ENCODE measurements at regions not wholly inside any gene's neighbourhood (a gene's known extent, or its start where the extent isn't known, plus 50 kb on each side); places are given as distances from the start of the nearest gene placed in this dataset.

- Mint-ChIP-seq H3K27ac (no peak overlapping the region), H3K9me3 (no peaks in the 10 kb centered on the region), H3K36me3 (no peaks in the 10 kb centered on the region), H3K4me3 (peak overlapping the region; percentile 54), H3K4me1 (peaks cover 26% of the 10 kb centered on the region), H3K27me3 (ENCODE audit: low read depth) (peaks cover 13% of the 10 kb centered on the region)
- DNase-seq (ENCODE audit: low spot score) (peak; percentile 80), ATAC-seq (peak; percentile 63)
- TF ChIP-seq ELF4 (CRISPR knock-in tag; IDR thresholded peaks at IDR 0.05; ENCODE audit: low read depth) (no peak), ZNF263 (CRISPR knock-in tag; IDR thresholded peaks at IDR 0.05; ENCODE audit: low read depth) (peak; percentile 80)
- TF ChIP-seq, protein P1, sequence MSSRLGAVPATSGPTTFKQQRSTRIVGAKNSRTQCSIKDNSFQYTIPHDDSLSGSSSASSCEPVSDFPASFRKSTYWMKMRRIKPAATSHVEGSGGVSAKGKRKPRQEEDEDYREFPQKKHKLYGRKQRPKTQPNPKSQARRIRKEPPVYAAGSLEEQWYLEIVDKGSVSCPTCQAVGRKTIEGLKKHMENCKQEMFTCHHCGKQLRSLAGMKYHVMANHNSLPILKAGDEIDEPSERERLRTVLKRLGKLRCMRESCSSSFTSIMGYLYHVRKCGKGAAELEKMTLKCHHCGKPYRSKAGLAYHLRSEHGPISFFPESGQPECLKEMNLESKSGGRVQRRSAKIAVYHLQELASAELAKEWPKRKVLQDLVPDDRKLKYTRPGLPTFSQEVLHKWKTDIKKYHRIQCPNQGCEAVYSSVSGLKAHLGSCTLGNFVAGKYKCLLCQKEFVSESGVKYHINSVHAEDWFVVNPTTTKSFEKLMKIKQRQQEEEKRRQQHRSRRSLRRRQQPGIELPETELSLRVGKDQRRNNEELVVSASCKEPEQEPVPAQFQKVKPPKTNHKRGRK (CRISPR knock-in tag; IDR thresholded peaks at IDR 0.05; ENCODE audit: borderline replicate concordance), result no peak
- CTCF ChIA-PET, result interaction anchor here (0.6 to 5.6 kb wide), 20 partner anchors 9 to 499 kb away, joined by 3 to 145 read pairs (median 4); partner anchors contain the start of genes ACOT11 and SSBP3
- POLR2A ChIA-PET, result interaction anchor here (0.9 to 7.7 kb wide), 3 partner anchors 10 to 88 kb away, joined by 3 to 127 read pairs (median 4); partner anchors contain the start of gene SSBP3
Measured at GRCh38 chr1:54490361-54491248, 57.4 kb upstream of the ACOT11 start.

- Mint-ChIP-seq H3K4me3 (peak overlapping the region; percentile 81; the same call in 1 of the 2 replicates), H3K36me3 (no peaks in the 10 kb centered on the region), H3K4me1 (peaks cover 29% of the 10 kb centered on the region), H3K27ac (no peak overlapping the region), H3K9me3 (no peaks in the 10 kb centered on the region), H3K27me3 (ENCODE audit: low read depth) (peaks cover 13% of the 10 kb centered on the region)
- DNase-seq (ENCODE audit: low spot score), result no peak
- CTCF ChIA-PET, result interaction anchor here (0.5 to 5.6 kb wide), 57 partner anchors 9 to 532 kb away, joined by 3 to 145 read pairs (median 4); partner anchors contain the start of genes ACOT11, CYB5RL, MRPL37 and SSBP3
- TF ChIP-seq HMGA2 (CRISPR knock-in tag; IDR thresholded peaks at IDR 0.05) (no peak), NFE2L1 (CRISPR knock-in tag; IDR thresholded peaks at IDR 0.05) (no peak)
- TF ChIP-seq, protein P2, sequence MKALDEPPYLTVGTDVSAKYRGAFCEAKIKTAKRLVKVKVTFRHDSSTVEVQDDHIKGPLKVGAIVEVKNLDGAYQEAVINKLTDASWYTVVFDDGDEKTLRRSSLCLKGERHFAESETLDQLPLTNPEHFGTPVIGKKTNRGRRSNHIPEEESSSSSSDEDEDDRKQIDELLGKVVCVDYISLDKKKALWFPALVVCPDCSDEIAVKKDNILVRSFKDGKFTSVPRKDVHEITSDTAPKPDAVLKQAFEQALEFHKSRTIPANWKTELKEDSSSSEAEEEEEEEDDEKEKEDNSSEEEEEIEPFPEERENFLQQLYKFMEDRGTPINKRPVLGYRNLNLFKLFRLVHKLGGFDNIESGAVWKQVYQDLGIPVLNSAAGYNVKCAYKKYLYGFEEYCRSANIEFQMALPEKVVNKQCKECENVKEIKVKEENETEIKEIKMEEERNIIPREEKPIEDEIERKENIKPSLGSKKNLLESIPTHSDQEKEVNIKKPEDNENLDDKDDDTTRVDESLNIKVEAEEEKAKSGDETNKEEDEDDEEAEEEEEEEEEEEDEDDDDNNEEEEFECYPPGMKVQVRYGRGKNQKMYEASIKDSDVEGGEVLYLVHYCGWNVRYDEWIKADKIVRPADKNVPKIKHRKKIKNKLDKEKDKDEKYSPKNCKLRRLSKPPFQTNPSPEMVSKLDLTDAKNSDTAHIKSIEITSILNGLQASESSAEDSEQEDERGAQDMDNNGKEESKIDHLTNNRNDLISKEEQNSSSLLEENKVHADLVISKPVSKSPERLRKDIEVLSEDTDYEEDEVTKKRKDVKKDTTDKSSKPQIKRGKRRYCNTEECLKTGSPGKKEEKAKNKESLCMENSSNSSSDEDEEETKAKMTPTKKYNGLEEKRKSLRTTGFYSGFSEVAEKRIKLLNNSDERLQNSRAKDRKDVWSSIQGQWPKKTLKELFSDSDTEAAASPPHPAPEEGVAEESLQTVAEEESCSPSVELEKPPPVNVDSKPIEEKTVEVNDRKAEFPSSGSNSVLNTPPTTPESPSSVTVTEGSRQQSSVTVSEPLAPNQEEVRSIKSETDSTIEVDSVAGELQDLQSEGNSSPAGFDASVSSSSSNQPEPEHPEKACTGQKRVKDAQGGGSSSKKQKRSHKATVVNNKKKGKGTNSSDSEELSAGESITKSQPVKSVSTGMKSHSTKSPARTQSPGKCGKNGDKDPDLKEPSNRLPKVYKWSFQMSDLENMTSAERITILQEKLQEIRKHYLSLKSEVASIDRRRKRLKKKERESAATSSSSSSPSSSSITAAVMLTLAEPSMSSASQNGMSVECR (CRISPR knock-in tag; IDR thresholded peaks at IDR 0.05; ENCODE audit: borderline replicate concordance), result 0 out of 2 replicates have a peak, but pooled peaks have one; percentile 6
- ATAC-seq, result no peak
- POLR2A ChIA-PET, result interaction anchor here (0.5 to 7.7 kb wide), 14 partner anchors 9 to 215 kb away, joined by 3 to 127 read pairs (median 4); partner anchors contain the start of genes ACOT11 and SSBP3
Measured at GRCh38 chr1:54489627-54490250, 58.3 kb upstream of the ACOT11 start.

DNA sequence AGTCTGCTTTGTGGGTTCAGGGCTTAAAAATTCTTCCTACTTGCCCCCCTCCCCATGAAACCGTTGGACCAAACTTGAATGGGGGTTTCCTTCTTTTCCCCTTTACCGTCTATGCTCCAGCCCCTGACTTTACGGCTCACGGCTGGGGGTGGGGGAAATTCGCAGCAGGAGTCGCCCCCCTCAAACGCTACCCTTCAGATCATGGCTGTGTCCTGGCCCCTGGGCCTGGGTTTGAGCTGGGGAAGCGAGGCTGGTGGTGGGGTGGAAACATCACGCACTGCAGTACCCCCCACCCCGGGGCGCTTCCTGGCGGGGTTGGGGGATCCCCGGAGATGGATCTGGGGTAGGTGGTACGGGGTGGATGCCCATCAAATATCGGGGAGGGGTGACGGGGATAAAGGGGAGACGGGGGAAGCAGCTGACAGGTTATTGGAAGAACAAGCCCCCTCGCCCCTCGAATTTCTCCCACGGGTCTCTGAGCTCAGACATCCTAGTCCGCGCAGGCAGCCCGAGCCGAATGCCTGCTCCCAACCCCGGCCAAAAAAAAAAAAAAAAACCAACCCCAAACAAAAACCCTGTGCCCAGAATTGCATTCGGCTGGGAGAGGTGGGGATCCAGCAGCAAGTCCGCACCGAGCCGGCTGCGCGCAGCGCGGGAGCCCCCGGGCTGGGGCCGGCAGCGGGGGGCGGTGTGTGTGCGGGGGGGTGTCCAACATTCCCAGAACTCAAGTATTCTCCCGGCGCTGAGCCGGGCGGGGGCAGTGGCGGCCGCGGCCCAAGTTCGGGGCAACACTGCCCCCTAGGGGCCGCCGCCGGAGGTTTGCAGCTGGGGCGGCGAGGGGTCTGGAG, 59.0 kb upstream of the ACOT11 start:
- Mint-ChIP-seq H3K9me3 (no peaks in the 10 kb centered on the region), H3K4me1 (peaks cover 32% of the 10 kb centered on the region), H3K27me3 (ENCODE audit: low read depth) (peaks cover 13% of the 10 kb centered on the region), H3K4me3 (peak overlapping the region; percentile 81), H3K36me3 (no peaks in the 10 kb centered on the region), H3K27ac (peak overlapping the region; percentile 86)
- ChIA-PET POLR2A (interaction anchor here (0.5 to 7.7 kb wide), 21 partner anchors 8 to 706 kb away, joined by 3 to 127 read pairs (median 4); partner anchors contain the start of genes ACOT11 and SSBP3), CTCF (interaction anchor here (0.5 to 5.6 kb wide), 67 partner anchors 9 to 533 kb away, joined by 3 to 145 read pairs (median 4); partner anchors contain the start of genes ACOT11, CYB5RL, MRPL37 and SSBP3)
- ATAC-seq, result peak; percentile 49
- peak; percentile 91 for DNase-seq (ENCODE audit: low spot score)
- TF ChIP-seq ZNF423 (CRISPR knock-in tag; IDR thresholded peaks at IDR 0.05) (peak; percentile 72), ZNF396 (CRISPR knock-in tag; IDR thresholded peaks at IDR 0.05; ENCODE audit: borderline replicate concordance) (no peak), SP1 (CRISPR knock-in tag; conservative IDR thresholded peaks at IDR 0.05) (peak; percentile 30; the same call in 1 of the 2 replicates), CREM (CRISPR knock-in tag; IDR thresholded peaks at IDR 0.05) (no peak), ZNF121 (CRISPR knock-in tag; IDR thresholded peaks at IDR 0.05) (peak; percentile 84)
- TF ChIP-seq, protein P3, sequence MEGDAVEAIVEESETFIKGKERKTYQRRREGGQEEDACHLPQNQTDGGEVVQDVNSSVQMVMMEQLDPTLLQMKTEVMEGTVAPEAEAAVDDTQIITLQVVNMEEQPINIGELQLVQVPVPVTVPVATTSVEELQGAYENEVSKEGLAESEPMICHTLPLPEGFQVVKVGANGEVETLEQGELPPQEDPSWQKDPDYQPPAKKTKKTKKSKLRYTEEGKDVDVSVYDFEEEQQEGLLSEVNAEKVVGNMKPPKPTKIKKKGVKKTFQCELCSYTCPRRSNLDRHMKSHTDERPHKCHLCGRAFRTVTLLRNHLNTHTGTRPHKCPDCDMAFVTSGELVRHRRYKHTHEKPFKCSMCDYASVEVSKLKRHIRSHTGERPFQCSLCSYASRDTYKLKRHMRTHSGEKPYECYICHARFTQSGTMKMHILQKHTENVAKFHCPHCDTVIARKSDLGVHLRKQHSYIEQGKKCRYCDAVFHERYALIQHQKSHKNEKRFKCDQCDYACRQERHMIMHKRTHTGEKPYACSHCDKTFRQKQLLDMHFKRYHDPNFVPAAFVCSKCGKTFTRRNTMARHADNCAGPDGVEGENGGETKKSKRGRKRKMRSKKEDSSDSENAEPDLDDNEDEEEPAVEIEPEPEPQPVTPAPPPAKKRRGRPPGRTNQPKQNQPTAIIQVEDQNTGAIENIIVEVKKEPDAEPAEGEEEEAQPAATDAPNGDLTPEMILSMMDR (IDR thresholded peaks at IDR 0.05), result peak; percentile 95
- TF ChIP-seq, protein P2 (CRISPR knock-in tag; IDR thresholded peaks at IDR 0.05; ENCODE audit: borderline replicate concordance), result 0 out of 2 replicates have a peak, but pooled peaks have one; percentile 37
